CD14-positive monocyte (primary cell): ENCODE measurements at regions not wholly inside any gene's neighbourhood (a gene's known extent, or its start where the extent isn't known, plus 50 kb on each side); places are given as distances from the start of the nearest gene placed in this dataset.

Source experiments
- DNase-seq, 3 donors: peaks; one replicate each; pipeline ENCODE4 v3.0.0-alpha.2; 2011 to 2022
- H2AFZ ChIP-seq: 2 replicates; pipeline ENCODE4 v1.6.0; 2012; ENCODE audit warnings: mild to moderate bottlenecking, low read depth, low read length, inconsistent platforms; ENCODE audit not compliant: insufficient read depth, poor library complexity, severe bottlenecking
- H3K27ac ChIP-seq, 2 donors: 1 replicate in 1 of 2; 2 replicates in 1 of 2; pipeline ENCODE4 v1.5.1; 2012 to 2013; ENCODE audit warnings: low read length in 2 of 2, control low read depth in 1 of 2, inconsistent platforms in 1 of 2, low read depth in 1 of 2, mild to moderate bottlenecking in 1 of 2
- H3K27me3 ChIP-seq, 2 donors: one replicate each; pipeline versions ENCODE4 v1.6.0 to v1.6.1; 2011 to 2013; ENCODE audit warnings: low read length in 2 of 2; ENCODE audit not compliant: control insufficient read depth in 2 of 2, insufficient read depth in 2 of 2
- H3K36me3 ChIP-seq, 2 donors: replicated peaks in 1 of 2; 1 replicate in 1 of 2; 2 replicates in 1 of 2; pipeline versions ENCODE4 v1.5.1 to v1.6.1; 2012 to 2013; ENCODE audit warnings: low read length in 2 of 2, control low read depth in 1 of 2, inconsistent platforms in 1 of 2, mild to moderate bottlenecking in 1 of 2; ENCODE audit not compliant: insufficient read depth in 2 of 2, control insufficient read depth in 1 of 2
- H3K4me1 ChIP-seq, 2 donors: 1 replicate in 1 of 2; 2 replicates in 1 of 2; pipeline versions ENCODE4 v1.5.1 to v1.6.1; 2012 to 2013; ENCODE audit warnings: low read length in 2 of 2, control low read depth in 1 of 2, inconsistent platforms in 1 of 2, mild to moderate bottlenecking in 1 of 2, moderate library complexity in 1 of 2; ENCODE audit not compliant: insufficient read depth in 2 of 2, control insufficient read depth in 1 of 2
- H3K4me2 ChIP-seq: replicated peaks from 2 replicates; pipeline ENCODE3; 2012; ENCODE audit warnings: low read length, moderate library complexity, mild to moderate bottlenecking; ENCODE audit not compliant: poor library complexity, severe bottlenecking; ENCODE audit errors: extremely low read depth
- H3K4me3 ChIP-seq, 3 experiments: fragments of 200-600 bp in 1 of 3; sonication (generic) in 1 of 3; replicated peaks in 1 of 3; 1 replicate in 2 of 3; 2 replicates in 1 of 3; pipeline ENCODE4 v1.5.1; 2011 to 2013; ENCODE audit warnings: low read length in 3 of 3, mild to moderate bottlenecking in 3 of 3, control low read depth in 2 of 3, low read depth in 2 of 3, inconsistent platforms in 1 of 3, moderate library complexity in 1 of 3
- H3K79me2 ChIP-seq: 2 replicates; pipeline ENCODE4 v1.6.0; 2012; ENCODE audit warnings: mild to moderate bottlenecking, control low read depth, inconsistent platforms, low read length, moderate library complexity; ENCODE audit not compliant: insufficient read depth
- H3K9ac ChIP-seq: 2 replicates; pipeline ENCODE4 v1.6.0; 2017; ENCODE audit warnings: low read length, mild to moderate bottlenecking; ENCODE audit not compliant: insufficient read depth, poor library complexity, severe bottlenecking
- H3K9me3 ChIP-seq, 2 donors: replicated peaks in 1 of 2; 1 replicate in 1 of 2; 2 replicates in 1 of 2; pipeline versions ENCODE4 v1.5.1 to v1.6.1; 2012 to 2013; ENCODE audit warnings: low read length in 2 of 2, control low read depth in 1 of 2; ENCODE audit not compliant: control insufficient read depth in 1 of 2, insufficient read depth in 1 of 2
- H4K20me1 ChIP-seq: 2 replicates; pipeline ENCODE4 v1.6.0; 2012; ENCODE audit warnings: mild to moderate bottlenecking, low read length, control low read depth, moderate library complexity; ENCODE audit not compliant: insufficient read depth
- H3K27ac Mint-ChIP-seq, 7 donors: one replicate each; pipeline ENCODE4 v1.8.0; 2020; ENCODE audit warnings: mild to moderate bottlenecking in 7 of 7, mixed read lengths in 7 of 7, moderate library complexity in 6 of 7, inconsistent platforms in 2 of 7
- H3K27me3 Mint-ChIP-seq, 3 donors: one replicate each; pipeline ENCODE4 v1.8.0; 2021 to 2022; ENCODE audit warnings: low read depth in 3 of 3, mild to moderate bottlenecking in 3 of 3, mixed read lengths in 3 of 3, moderate library complexity in 3 of 3, inconsistent platforms in 1 of 3
- H3K36me3 Mint-ChIP-seq, 2 donors: one replicate each; pipeline ENCODE4 v1.8.0; 2020; ENCODE audit warnings: mixed read lengths in 2 of 2, inconsistent platforms in 1 of 2, mild to moderate bottlenecking in 1 of 2
- H3K4me1 Mint-ChIP-seq: one replicate; pipeline ENCODE4 v1.8.0; 2020; ENCODE audit warnings: mild to moderate bottlenecking, mixed read lengths
- H3K4me3 Mint-ChIP-seq, 2 donors: one replicate each; pipeline ENCODE4 v1.8.0; 2020; ENCODE audit warnings: mild to moderate bottlenecking in 2 of 2, mixed read lengths in 2 of 2, moderate library complexity in 1 of 2
- H3K9me3 Mint-ChIP-seq, 7 donors: one replicate each; pipeline ENCODE4 v1.8.0; 2020 to 2022; ENCODE audit warnings: mixed read lengths in 7 of 7, mild to moderate bottlenecking in 6 of 7, moderate library complexity in 6 of 7, inconsistent platforms in 2 of 7
- CTCF ChIP-seq: fragments of 200-600 bp; IDR thresholded peaks from one replicate; pipeline ENCODE4 v1.8.0; 2022; ENCODE audit warnings: antibody characterized with exemption, mild to moderate bottlenecking
- WGBS: methylation state at CpG from one replicate; pipeline ENCODE4 v1.1.5; 2013; ENCODE audit warnings: missing lambda C conversion rate; ENCODE audit not compliant: insufficient coverage; 5-methylcytosine and 5-hydroxymethylcytosine counted together
- intact Hi-C, 2 donors: fragments of 100-400 bp; cut with micrococcal nuclease; formaldehyde crosslinking; loops; one replicate each; pipeline versions ENCODE4 v1.15.0 to v1.15.1; 2023

GRCh38 chr2:84132370-84132769, 326.7 kb downstream of the SUCLG1 start:
- Histone ChIP-seq H4K20me1 (no peaks in the 10 kb centered on the region), H3K4me1 (no peaks in the 10 kb centered on the region), H3K4me3 (no peak overlapping the region), H3K9me3 (peaks cover 0 to 5% of the 10 kb centered on the region in 2 donors), H3K27ac (no peak overlapping the region), H3K27me3 (no peaks in the 10 kb centered on the region), H2AFZ (no peak overlapping the region), H3K79me2 (no peaks in the 10 kb centered on the region), H3K36me3 (no peaks in the 10 kb centered on the region), H3K9ac (no peak overlapping the region), H3K4me2 (no peak overlapping the region)
- intact Hi-C loops: no loop called here
- no peaks in the 10 kb centered on the region for H3K27me3 Mint-ChIP-seq
- no peak overlapping the region for H3K4me3 Mint-ChIP-seq
- TF ChIP-seq CTCF: no peak
- no peaks in the 10 kb centered on the region for H3K36me3 Mint-ChIP-seq
- no peak overlapping the region for H3K27ac Mint-ChIP-seq
- no CpG with 5 or more reads among the region's 1 CpG for WGBS
- peaks cover 0 to 10% (median 9%) of the 10 kb centered on the region in 7 donors for H3K9me3 Mint-ChIP-seq
- DNase-seq: no peak
- H3K4me1 Mint-ChIP-seq: no peaks in the 10 kb centered on the region

GRCh38 chr2:84131278-84131830, 327.7 kb downstream of the SUCLG1 start:
- no peak overlapping the region for H3K4me3 Mint-ChIP-seq
- H3K27me3 ChIP-seq: no peaks in the 10 kb centered on the region
- H3K4me1 Mint-ChIP-seq: no peaks in the 10 kb centered on the region
- H3K36me3 Mint-ChIP-seq: no peaks in the 10 kb centered on the region
- peaks cover 0 to 10% (median 9%) of the 10 kb centered on the region in 7 donors for H3K9me3 Mint-ChIP-seq
- no peaks in the 10 kb centered on the region for H3K27me3 Mint-ChIP-seq
- peaks cover 0 to 5% of the 10 kb centered on the region in 2 donors for H3K9me3 ChIP-seq
- H3K9ac ChIP-seq: no peak overlapping the region
- H4K20me1 ChIP-seq: no peaks in the 10 kb centered on the region
- DNase-seq: no peak
- H3K79me2 ChIP-seq: no peaks in the 10 kb centered on the region
- no peaks in the 10 kb centered on the region for H3K4me1 ChIP-seq
- no peaks in the 10 kb centered on the region for H3K36me3 ChIP-seq
- no CpG with 5 or more reads among the region's 1 CpG for WGBS
- no peak overlapping the region for H3K27ac ChIP-seq
- intact Hi-C loops: no loop called here
- H3K4me2 ChIP-seq: no peak overlapping the region
- no peak for TF ChIP-seq CTCF
- H3K4me3 ChIP-seq: no peak overlapping the region
- no peak overlapping the region for H3K27ac Mint-ChIP-seq
- H2AFZ ChIP-seq: no peak overlapping the region
